GM23248 (cell line): ENCODE measurements at regions not wholly inside any gene's neighbourhood (a gene's known extent, or its start where the extent isn't known, plus 50 kb on each side); places are given as distances from the start of the nearest gene placed in this dataset.

ENCODE experiments used
- EZH2 ChIP-seq: fragments of 200-600 bp; sonication (generic); IDR thresholded peaks from 2 replicates; pipeline ENCODE4 v1.6.1; 2018; ENCODE audit warnings: antibody characterized with exemption, mild to moderate bottlenecking; ENCODE audit not compliant: insufficient read depth, poor library complexity, severe bottlenecking
- EZH2phosphoT487 ChIP-seq: fragments of 200-600 bp; sonication (generic); IDR thresholded peaks from 2 replicates; pipeline ENCODE4 v1.6.1; 2018; ENCODE audit warnings: antibody characterized with exemption, moderate library complexity, mild to moderate bottlenecking, low read depth; ENCODE audit not compliant: insufficient read depth

GRCh38 chr1:177561436-177561835 lies 390.7 kb downstream of the BRINP2 start:
- TF ChIP-seq EZH2 (no peak), EZH2phosphoT487 (no peak)
